K562 (cell line): ENCODE measurements at regions not wholly inside any gene's neighbourhood (a gene's known extent, or its start where the extent isn't known, plus 50 kb on each side); places are given as distances from the start of the nearest gene placed in this dataset.
A peak's percentile ranks its signal among the peaks of the same experiment; 100 is the strongest.

ENCODE experiments used
- ATAC-seq: fragments of 200-7000 bp; cut with Tn5 transposase; 3 replicates; pipeline ENCODE4 v1.9.1; 2020; ENCODE audit warnings: moderate library complexity
- BruUV-seq: library from RNA; stranded (reverse); fragments of 400-500 nt; replicated peaks from 2 replicates; lab custom pipeline; 2021; lab: Mats Ljungman, UMichigan
- CTCF ChIA-PET: fragments of 300-600 bp; formaldehyde crosslinking; extraction: SDS; loops from one replicate; lab custom pipeline; 2021; ENCODE audit warnings: low intra/inter-chr PET ratio; lab: Yijun Ruan, JAX
- POLR2A ChIA-PET: fragments of 300-600, 350-650 bp; sonication (Branson Sonifier 250); formaldehyde crosslinking; extraction: SDS; loops from one replicate; lab custom pipeline; 2021; ENCODE audit warnings: antibody characterized with exemption, inconsistent platforms; lab: Yijun Ruan, JAX
- DNase-seq, 4 experiments: peaks; one replicate each; pipeline versions ENCODE4 v3.0.0 to v3.0.0-alpha.2; 2011 to 2018; ENCODE audit warnings: low spot score in 3 of 4, mixed read lengths in 3 of 4; ENCODE audit errors: extremely low read depth in 1 of 4
- FAIRE-seq: peaks from 2 replicates; lab custom pipeline; 2011; peaks lifted over from hg19 to GRCh38; lab: Jason Lieb, UNC
- H2AFZ ChIP-seq: 2 replicates; pipeline ENCODE4 v1.6.0; 2011; ENCODE audit warnings: low read depth, low read length, control low read depth, inconsistent platforms
- H3K27ac ChIP-seq: fragments of 200-600 bp; 3 replicates; pipeline ENCODE4 v1.8.0; 2011; ENCODE audit warnings: low read depth, mild to moderate bottlenecking, control low read depth, inconsistent platforms, low read length, moderate library complexity, mixed read lengths; ENCODE audit errors: extremely low read depth
- H3K27me3 ChIP-seq, 2 experiments: fragments of 300-600 bp in 1 of 2; 2 replicates in 1 of 2; 3 replicates in 1 of 2; pipeline versions ENCODE4 v1.6.0 to v1.8.0; 2011; ENCODE audit warnings: inconsistent platforms in 2 of 2, low read length in 2 of 2, mild to moderate bottlenecking in 1 of 2, mixed read lengths in 1 of 2, moderate library complexity in 1 of 2; ENCODE audit not compliant: control insufficient read depth in 2 of 2, insufficient read depth in 2 of 2
- H3K36me3 ChIP-seq: fragments of 300-600 bp; 3 replicates; pipeline ENCODE4 v1.8.0; 2011; ENCODE audit warnings: mild to moderate bottlenecking, low read length, inconsistent platforms; ENCODE audit not compliant: control insufficient read depth, insufficient read depth
- H3K4me1 ChIP-seq, 2 experiments: fragments of 200-600 bp in 1 of 2; replicated peaks in 1 of 2; 2 replicates in 1 of 2; 3 replicates in 1 of 2; pipeline versions ENCODE4 v1.5.1 to v1.8.0; 2011; ENCODE audit warnings: inconsistent platforms in 2 of 2, low read length in 2 of 2, mild to moderate bottlenecking in 1 of 2, mixed read lengths in 1 of 2, moderate library complexity in 1 of 2; ENCODE audit not compliant: control insufficient read depth in 2 of 2, insufficient read depth in 2 of 2
- H3K4me2 ChIP-seq: 2 replicates; pipeline ENCODE4 v1.6.1; 2011; ENCODE audit warnings: low read length, control low read depth, inconsistent platforms, mixed read lengths; ENCODE audit not compliant: insufficient read depth
- H3K4me3 ChIP-seq: fragments of 200-600 bp; sonication (generic), shearing (Covaris generic); 2 replicates; pipeline ENCODE4 v1.5.1; 2016; ENCODE audit warnings: control low read depth, inconsistent platforms
- H3K79me2 ChIP-seq: fragments of 200-600 bp; 3 replicates; pipeline ENCODE4 v1.8.0; 2011; ENCODE audit warnings: low read length, inconsistent platforms; ENCODE audit not compliant: control insufficient read depth, insufficient read depth
- H3K9ac ChIP-seq, 2 experiments: 2 replicates each; pipeline versions ENCODE4 v1.6.0 to v1.6.1; 2011; ENCODE audit warnings: low read depth in 2 of 2, low read length in 2 of 2, control low read depth in 1 of 2, inconsistent platforms in 1 of 2, mild to moderate bottlenecking in 1 of 2, mixed read lengths in 1 of 2; ENCODE audit not compliant: insufficient read depth in 1 of 2
- H3K9me1 ChIP-seq: one replicate; pipeline ENCODE4 v1.6.0; 2011; ENCODE audit warnings: inconsistent platforms, mild to moderate bottlenecking, low read length, moderate library complexity; ENCODE audit not compliant: control insufficient read depth, insufficient read depth
- H3K9me3 ChIP-seq: replicated peaks from 2 replicates; pipeline ENCODE4 v1.5.1; 2011; ENCODE audit warnings: low read depth, low read length, inconsistent platforms; ENCODE audit not compliant: control insufficient read depth, insufficient read depth
- H4K20me1 ChIP-seq: replicated peaks from 2 replicates; pipeline ENCODE4 v1.6.1; 2011; ENCODE audit warnings: low read length, inconsistent platforms, mixed read lengths; ENCODE audit not compliant: control insufficient read depth, insufficient read depth
- CTCF ChIP-seq, 3 experiments: IDR thresholded peaks in 2 of 3; conservative IDR thresholded peaks in 1 of 3; 2 replicates each; pipeline ENCODE4 v1.5.1; 2011 to 2012; ENCODE audit warnings: low read length in 3 of 3, mild to moderate bottlenecking in 3 of 3, control low read depth in 2 of 3, improper control_type of control experiment in 1 of 3, inconsistent platforms in 1 of 3, low read depth in 1 of 3, mixed read lengths in 1 of 3, moderate library complexity in 1 of 3; ENCODE audit not compliant: insufficient read depth in 2 of 3
- HDAC2 ChIP-seq: fragments of 450-650 bp; IDR thresholded peaks from 2 replicates; pipeline ENCODE4 v1.6.1; 2016; ENCODE audit warnings: mild to moderate bottlenecking
- NFYB ChIP-seq: IDR thresholded peaks from 2 replicates; pipeline ENCODE4 v1.6.1; 2011; ENCODE audit warnings: mild to moderate bottlenecking, moderate library complexity; ENCODE audit not compliant: insufficient read length; ENCODE audit errors: extremely low read depth
- RBM25 ChIP-seq: fragments of 200-400 bp; formaldehyde crosslinking; IDR thresholded peaks from 2 replicates; pipeline ENCODE4 v1.6.1; 2018; ENCODE audit warnings: low read length, low read depth, moderate library complexity; ENCODE audit not compliant: severe bottlenecking
- ZNF316 ChIP-seq: fragments of 450-650 bp; IDR thresholded peaks from 2 replicates; pipeline ENCODE4 v1.6.1; 2016
- ZNF41 ChIP-seq: fragments of 250-450 bp; sonication (Bioruptor Pico); conservative IDR thresholded peaks from 2 replicates; pipeline ENCODE4 v1.4.0; 2020; ENCODE audit warnings: mild to moderate bottlenecking
- WGBS: fragments of 100-300 bp; shearing (Covaris generic); methylation state at CpG from one replicate; pipeline ENCODE4 v1.1.6; 2016; ENCODE audit warnings: low coverage, mixed read lengths; ENCODE audit not compliant: insufficient coverage; ENCODE audit errors: missing lambda C conversion rate; 5-methylcytosine and 5-hydroxymethylcytosine counted together
- in situ Hi-C: fragments of 300-500 bp; cut with MboI; formaldehyde crosslinking; loops from 4 replicates; pipeline ENCODE4 v1.15.0; 2018; ENCODE audit warnings: inconsistent platforms, mixed read lengths
- intact Hi-C: fragments of 100-400 bp; cut with micrococcal nuclease; formaldehyde crosslinking; loops from 2 replicates; pipeline ENCODE4 v1.14.2; 2022

GRCh38 chr15:29424118-29424517 lies 154.5 kb upstream of the NSMCE3 start:
- ChIA-PET CTCF (no interaction called here), POLR2A (no interaction called here)
- Histone ChIP-seq H3K36me3 (no peaks in the 10 kb centered on the region), H2AFZ (no peak overlapping the region), H3K79me2 (no peaks in the 10 kb centered on the region), H3K9me1 (no peaks in the 10 kb centered on the region), H3K4me3 (no peak overlapping the region), H3K9me3 (no peaks in the 10 kb centered on the region), H3K9ac (no peak overlapping the region), H3K4me1 (no peaks in the 10 kb centered on the region), H4K20me1 (no peaks in the 10 kb centered on the region), H3K27ac (no peak overlapping the region), H3K4me2 (no peak overlapping the region), H3K27me3 (peaks cover 0 to 2% of the 10 kb centered on the region in 2 experiments; a peak in 3 of 5 replicates)
- 9% methylated on average over 4 of the region's 4 CpGs for WGBS
- DNase-seq = peak; percentile 22 to 35 (median 28)
- in situ Hi-C loops (no loop called here), intact Hi-C loops (no loop called here)
- BruUV-seq = no TSS peak
- FAIRE-seq = no peak
- TF ChIP-seq ZNF316 (peak; percentile 58; the same call in 1 of the 2 replicates), HDAC2 (no peak), ZNF41 (CRISPR knock-in tag) (no peak), NFYB (peak; percentile 84), RBM25 (peak; percentile 36), CTCF (IDR thresholded peaks at IDR 0.05 in 2 of 3, conservative IDR thresholded peaks at IDR 0.05 in 1 of 3; ENCODE audit: insufficient read depth in 2 of 3, low read depth in 1 of 3, low read length in 3 of 3) (0 out of 6 replicates have a peak, but pooled peaks of 1 of the 3 experiments have one; percentile 2)
- peak; percentile 88 for ATAC-seq
